CD14-positive monocyte (primary cell): ENCODE measurements at regions not wholly inside any gene's neighbourhood (a gene's known extent, or its start where the extent isn't known, plus 50 kb on each side); places are given as distances from the start of the nearest gene placed in this dataset.

Source experiments
- DNase-seq, 3 donors: peaks; one replicate each; pipeline ENCODE4 v3.0.0-alpha.2; 2011 to 2022
- H2AFZ ChIP-seq: 2 replicates; pipeline ENCODE4 v1.6.0; 2012; ENCODE audit warnings: mild to moderate bottlenecking, low read depth, low read length, inconsistent platforms; ENCODE audit not compliant: insufficient read depth, poor library complexity, severe bottlenecking
- H3K27ac ChIP-seq, 2 donors: 1 replicate in 1 of 2; 2 replicates in 1 of 2; pipeline ENCODE4 v1.5.1; 2012 to 2013; ENCODE audit warnings: low read length in 2 of 2, control low read depth in 1 of 2, inconsistent platforms in 1 of 2, low read depth in 1 of 2, mild to moderate bottlenecking in 1 of 2
- H3K27me3 ChIP-seq, 2 donors: one replicate each; pipeline versions ENCODE4 v1.6.0 to v1.6.1; 2011 to 2013; ENCODE audit warnings: low read length in 2 of 2; ENCODE audit not compliant: control insufficient read depth in 2 of 2, insufficient read depth in 2 of 2
- H3K36me3 ChIP-seq, 2 donors: replicated peaks in 1 of 2; 1 replicate in 1 of 2; 2 replicates in 1 of 2; pipeline versions ENCODE4 v1.5.1 to v1.6.1; 2012 to 2013; ENCODE audit warnings: low read length in 2 of 2, control low read depth in 1 of 2, inconsistent platforms in 1 of 2, mild to moderate bottlenecking in 1 of 2; ENCODE audit not compliant: insufficient read depth in 2 of 2, control insufficient read depth in 1 of 2
- H3K4me1 ChIP-seq, 2 donors: 1 replicate in 1 of 2; 2 replicates in 1 of 2; pipeline versions ENCODE4 v1.5.1 to v1.6.1; 2012 to 2013; ENCODE audit warnings: low read length in 2 of 2, control low read depth in 1 of 2, inconsistent platforms in 1 of 2, mild to moderate bottlenecking in 1 of 2, moderate library complexity in 1 of 2; ENCODE audit not compliant: insufficient read depth in 2 of 2, control insufficient read depth in 1 of 2
- H3K4me2 ChIP-seq: replicated peaks from 2 replicates; pipeline ENCODE3; 2012; ENCODE audit warnings: low read length, moderate library complexity, mild to moderate bottlenecking; ENCODE audit not compliant: poor library complexity, severe bottlenecking; ENCODE audit errors: extremely low read depth
- H3K4me3 ChIP-seq, 3 experiments: fragments of 200-600 bp in 1 of 3; sonication (generic) in 1 of 3; replicated peaks in 1 of 3; 1 replicate in 2 of 3; 2 replicates in 1 of 3; pipeline ENCODE4 v1.5.1; 2011 to 2013; ENCODE audit warnings: low read length in 3 of 3, mild to moderate bottlenecking in 3 of 3, control low read depth in 2 of 3, low read depth in 2 of 3, inconsistent platforms in 1 of 3, moderate library complexity in 1 of 3
- H3K79me2 ChIP-seq: 2 replicates; pipeline ENCODE4 v1.6.0; 2012; ENCODE audit warnings: mild to moderate bottlenecking, control low read depth, inconsistent platforms, low read length, moderate library complexity; ENCODE audit not compliant: insufficient read depth
- H3K9ac ChIP-seq: 2 replicates; pipeline ENCODE4 v1.6.0; 2017; ENCODE audit warnings: low read length, mild to moderate bottlenecking; ENCODE audit not compliant: insufficient read depth, poor library complexity, severe bottlenecking
- H3K9me3 ChIP-seq, 2 donors: replicated peaks in 1 of 2; 1 replicate in 1 of 2; 2 replicates in 1 of 2; pipeline versions ENCODE4 v1.5.1 to v1.6.1; 2012 to 2013; ENCODE audit warnings: low read length in 2 of 2, control low read depth in 1 of 2; ENCODE audit not compliant: control insufficient read depth in 1 of 2, insufficient read depth in 1 of 2
- H4K20me1 ChIP-seq: 2 replicates; pipeline ENCODE4 v1.6.0; 2012; ENCODE audit warnings: mild to moderate bottlenecking, low read length, control low read depth, moderate library complexity; ENCODE audit not compliant: insufficient read depth
- H3K27ac Mint-ChIP-seq, 7 donors: one replicate each; pipeline ENCODE4 v1.8.0; 2020; ENCODE audit warnings: mild to moderate bottlenecking in 7 of 7, mixed read lengths in 7 of 7, moderate library complexity in 6 of 7, inconsistent platforms in 2 of 7
- H3K27me3 Mint-ChIP-seq, 3 donors: one replicate each; pipeline ENCODE4 v1.8.0; 2021 to 2022; ENCODE audit warnings: low read depth in 3 of 3, mild to moderate bottlenecking in 3 of 3, mixed read lengths in 3 of 3, moderate library complexity in 3 of 3, inconsistent platforms in 1 of 3
- H3K36me3 Mint-ChIP-seq, 2 donors: one replicate each; pipeline ENCODE4 v1.8.0; 2020; ENCODE audit warnings: mixed read lengths in 2 of 2, inconsistent platforms in 1 of 2, mild to moderate bottlenecking in 1 of 2
- H3K4me1 Mint-ChIP-seq: one replicate; pipeline ENCODE4 v1.8.0; 2020; ENCODE audit warnings: mild to moderate bottlenecking, mixed read lengths
- H3K4me3 Mint-ChIP-seq, 2 donors: one replicate each; pipeline ENCODE4 v1.8.0; 2020; ENCODE audit warnings: mild to moderate bottlenecking in 2 of 2, mixed read lengths in 2 of 2, moderate library complexity in 1 of 2
- H3K9me3 Mint-ChIP-seq, 7 donors: one replicate each; pipeline ENCODE4 v1.8.0; 2020 to 2022; ENCODE audit warnings: mixed read lengths in 7 of 7, mild to moderate bottlenecking in 6 of 7, moderate library complexity in 6 of 7, inconsistent platforms in 2 of 7
- CTCF ChIP-seq: fragments of 200-600 bp; IDR thresholded peaks from one replicate; pipeline ENCODE4 v1.8.0; 2022; ENCODE audit warnings: antibody characterized with exemption, mild to moderate bottlenecking
- WGBS: methylation state at CpG from one replicate; pipeline ENCODE4 v1.1.5; 2013; ENCODE audit warnings: missing lambda C conversion rate; ENCODE audit not compliant: insufficient coverage; 5-methylcytosine and 5-hydroxymethylcytosine counted together
- intact Hi-C, 2 donors: fragments of 100-400 bp; cut with micrococcal nuclease; formaldehyde crosslinking; loops; one replicate each; pipeline versions ENCODE4 v1.15.0 to v1.15.1; 2023

- H3K4me1 ChIP-seq: peaks cover 38 to 44% of the 10 kb centered on the region in 2 donors
- H3K27ac Mint-ChIP-seq: no peak overlapping the region
- no peaks in the 10 kb centered on the region for H3K27me3 ChIP-seq
- no peak overlapping the region for H3K4me3 Mint-ChIP-seq
- H3K27ac ChIP-seq: no peak overlapping the region
- TF ChIP-seq CTCF: no peak
- H3K4me2 ChIP-seq: no peak overlapping the region
- H3K79me2 ChIP-seq: no peaks in the 10 kb centered on the region
- H3K27me3 Mint-ChIP-seq: peaks cover 3 to 12% (median 9%) of the 10 kb centered on the region in 3 donors
- no peaks in the 10 kb centered on the region for H3K36me3 ChIP-seq
- WGBS: no CpG with 5 or more reads among the region's 2 CpGs
- H3K36me3 Mint-ChIP-seq: no peaks in the 10 kb centered on the region
- H2AFZ ChIP-seq: no peak overlapping the region
- H3K9ac ChIP-seq: no peak overlapping the region
- H3K4me1 Mint-ChIP-seq: peaks cover 49% of the 10 kb centered on the region
- DNase-seq: no peak
- H4K20me1 ChIP-seq: no peaks in the 10 kb centered on the region
- no peaks in the 10 kb centered on the region for H3K9me3 Mint-ChIP-seq
- no peak overlapping the region for H3K4me3 ChIP-seq
- intact Hi-C loops: no loop called here
- no peaks in the 10 kb centered on the region for H3K9me3 ChIP-seq
Measured at GRCh38 chr1:58936973-58937372, 153.1 kb upstream of the JUN start.

- Histone ChIP-seq H3K4me1 (peaks cover 26 to 37% of the 10 kb centered on the region in 2 donors), H3K9me3 (no peaks in the 10 kb centered on the region), H3K4me3 (no peak overlapping the region), H3K79me2 (no peaks in the 10 kb centered on the region), H3K9ac (no peak overlapping the region), H4K20me1 (no peaks in the 10 kb centered on the region), H3K4me2 (no peak overlapping the region), H3K27ac (no peak overlapping the region), H2AFZ (no peak overlapping the region), H3K36me3 (no peaks in the 10 kb centered on the region), H3K27me3 (no peaks in the 10 kb centered on the region)
- WGBS: no CpG with 5 or more reads among the region's 2 CpGs
- Mint-ChIP-seq H3K4me3 (no peak overlapping the region), H3K9me3 (no peaks in the 10 kb centered on the region), H3K27me3 (peaks cover 3 to 13% (median 12%) of the 10 kb centered on the region in 3 donors), H3K27ac (no peak overlapping the region), H3K4me1 (peaks cover 50% of the 10 kb centered on the region), H3K36me3 (no peaks in the 10 kb centered on the region)
- no peak for TF ChIP-seq CTCF
- no peak for DNase-seq
- intact Hi-C loops: no loop called here
Measured at GRCh38 chr1:58939146-58939545, 155.3 kb upstream of the JUN start.
